Upper lobe of left lung (tissue), 4 donors: ENCODE measurements at regions not wholly inside any gene's neighbourhood (a gene's known extent, or its start where the extent isn't known, plus 50 kb on each side); places are given as distances from the start of the nearest gene placed in this dataset.

Experiments used
- EP300 ChIP-seq, 4 donors: sonication (generic); formaldehyde crosslinking; IDR thresholded peaks; one replicate each; pipeline ENCODE4 v1.5.1; 2017; ENCODE audit warnings: antibody characterized with exemption in 4 of 4, control low read depth in 2 of 4
- POLR2A ChIP-seq, 4 donors: fragments of 450-650 bp; IDR thresholded peaks; one replicate each; pipeline ENCODE4 v1.5.1; 2016 to 2017; ENCODE audit warnings: antibody characterized with exemption in 4 of 4, mild to moderate bottlenecking in 2 of 4
- TF ChIP-seq, protein P1 (sequence below), 6 experiments: fragments of 450-650 bp in 4 of 6; fragments of 200-600 bp in 2 of 6; sonication (generic) in 2 of 6; IDR thresholded peaks; one replicate each; pipeline ENCODE4 v1.5.1; 2016 to 2019; ENCODE audit warnings: antibody characterized with exemption in 6 of 6

DNA sequence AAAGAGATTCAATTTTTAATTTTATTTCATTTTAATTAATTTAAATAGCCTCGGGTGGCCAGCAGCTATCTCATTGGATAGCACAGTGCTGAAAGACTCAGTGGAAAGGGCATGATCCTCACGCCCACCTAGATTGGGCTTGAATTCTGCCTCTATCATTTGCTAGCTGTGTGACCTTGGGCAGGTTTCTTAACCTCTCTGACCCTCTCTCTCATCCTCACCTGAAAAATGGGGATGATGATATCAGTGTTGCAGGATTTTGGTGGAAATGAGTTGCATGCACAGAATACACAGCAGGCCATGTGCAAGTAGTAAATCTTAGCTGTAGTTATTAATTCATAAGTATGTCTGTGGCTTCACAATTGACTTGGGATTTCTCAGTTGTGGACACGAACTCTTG is 272.4 kb upstream of the XYLT1 start:
- TF ChIP-seq, protein P1, sequence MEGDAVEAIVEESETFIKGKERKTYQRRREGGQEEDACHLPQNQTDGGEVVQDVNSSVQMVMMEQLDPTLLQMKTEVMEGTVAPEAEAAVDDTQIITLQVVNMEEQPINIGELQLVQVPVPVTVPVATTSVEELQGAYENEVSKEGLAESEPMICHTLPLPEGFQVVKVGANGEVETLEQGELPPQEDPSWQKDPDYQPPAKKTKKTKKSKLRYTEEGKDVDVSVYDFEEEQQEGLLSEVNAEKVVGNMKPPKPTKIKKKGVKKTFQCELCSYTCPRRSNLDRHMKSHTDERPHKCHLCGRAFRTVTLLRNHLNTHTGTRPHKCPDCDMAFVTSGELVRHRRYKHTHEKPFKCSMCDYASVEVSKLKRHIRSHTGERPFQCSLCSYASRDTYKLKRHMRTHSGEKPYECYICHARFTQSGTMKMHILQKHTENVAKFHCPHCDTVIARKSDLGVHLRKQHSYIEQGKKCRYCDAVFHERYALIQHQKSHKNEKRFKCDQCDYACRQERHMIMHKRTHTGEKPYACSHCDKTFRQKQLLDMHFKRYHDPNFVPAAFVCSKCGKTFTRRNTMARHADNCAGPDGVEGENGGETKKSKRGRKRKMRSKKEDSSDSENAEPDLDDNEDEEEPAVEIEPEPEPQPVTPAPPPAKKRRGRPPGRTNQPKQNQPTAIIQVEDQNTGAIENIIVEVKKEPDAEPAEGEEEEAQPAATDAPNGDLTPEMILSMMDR (IDR thresholded peaks at IDR 0.05), result no peak
- TF ChIP-seq EP300 (IDR thresholded peaks at IDR 0.05) (no peak), POLR2A (IDR thresholded peaks at IDR 0.05) (no peak)
